ENCODE measurements at regions not wholly inside any gene's neighbourhood (a gene's known extent, or its start where the extent isn't known, plus 50 kb on each side); places are given as distances from the start of the nearest gene placed in this dataset.

DNA sequence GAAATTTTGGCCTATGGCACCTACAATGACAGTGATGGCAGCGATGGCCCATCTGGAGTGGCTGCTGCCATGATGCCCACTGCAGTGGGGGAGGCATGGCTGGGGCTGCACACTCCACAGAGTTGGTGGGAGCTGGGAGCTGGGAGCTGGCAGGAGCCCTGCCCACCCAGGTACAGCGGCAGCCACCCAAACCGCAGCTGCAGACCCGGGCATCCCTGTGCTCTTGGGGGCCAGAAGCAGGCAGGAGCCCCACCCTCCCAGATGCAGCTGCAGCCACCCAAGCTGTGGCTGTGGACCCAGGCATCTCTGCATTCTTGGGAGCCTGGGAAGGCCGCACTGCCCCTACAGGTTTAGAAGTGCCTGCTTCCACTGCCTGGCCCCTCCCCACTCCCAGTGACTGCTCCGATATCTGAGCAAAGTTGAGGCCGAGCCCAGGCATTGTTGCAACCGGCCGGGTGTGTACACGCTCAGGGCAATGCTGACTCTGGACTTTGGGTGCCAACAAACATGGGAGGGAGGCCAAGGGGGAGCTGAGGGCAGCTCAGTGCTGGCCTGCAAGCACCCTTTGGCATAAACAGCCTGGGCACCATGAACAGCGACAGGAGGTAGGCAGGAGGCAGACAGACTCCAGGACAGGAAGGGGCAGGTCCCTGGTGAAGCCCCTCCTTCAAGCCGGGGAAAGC is 82.8 kb downstream of the PPP4R3C start:
- TF ChIP-seq YY1 (IDR thresholded peaks at IDR 0.05; ENCODE audit: insufficient read depth, insufficient read length) (no peak), SUZ12 (IDR thresholded peaks at IDR 0.05; ENCODE audit: extremely low read depth, insufficient read depth, insufficient read length) (no peak)

Data from NT2/D1 (cell line).